ENCODE measurements at regions not wholly inside any gene's neighbourhood (a gene's known extent, or its start where the extent isn't known, plus 50 kb on each side); places are given as distances from the start of the nearest gene placed in this dataset.

DNA sequence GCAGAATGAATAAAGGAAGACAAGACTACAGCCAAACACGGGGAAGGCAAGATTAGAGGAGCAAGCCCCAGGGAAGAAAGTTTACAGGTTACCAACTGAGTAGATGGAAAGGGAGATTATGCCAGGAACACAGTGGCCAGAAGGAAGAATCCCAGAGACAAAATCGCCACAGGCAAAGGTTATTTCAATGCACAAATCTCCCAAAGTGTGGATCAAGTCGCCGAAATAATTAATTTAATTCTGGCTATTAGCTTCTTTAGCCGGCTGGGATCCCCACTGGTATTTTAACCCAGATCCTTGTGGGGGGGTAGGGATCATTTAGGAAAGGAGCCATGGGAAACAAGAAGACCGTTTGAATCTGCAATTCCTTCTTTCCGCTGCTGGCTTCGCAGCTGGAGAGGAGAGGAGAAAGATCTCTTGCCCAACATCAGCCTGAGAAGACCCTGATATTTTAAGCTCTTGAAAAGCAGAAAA lies 171.0 kb downstream of the DHX15 start:
- Mint-ChIP-seq H3K27me3 (ENCODE audit: low read depth in 3 of 3) (peaks cover 0 to 14% (median 5%) of the 10 kb centered on the region in 3 donors), H3K4me1 (no peaks in the 10 kb centered on the region), H3K27ac (no peak overlapping the region), H3K36me3 (no peaks in the 10 kb centered on the region), H3K4me3 (no peak overlapping the region), H3K9me3 (peaks cover 0 to 2% (median 0%) of the 10 kb centered on the region in 7 donors)
- H3K36me3 ChIP-seq (replicated peaks in 1 of 2; ENCODE audit: control insufficient read depth in 1 of 2, insufficient read depth in 2 of 2, low read length in 2 of 2), result no peaks in the 10 kb centered on the region
- intact Hi-C loops (cut with micrococcal nuclease), result no loop called here
- H3K27ac ChIP-seq (ENCODE audit: low read depth in 1 of 2, low read length in 2 of 2), result no peak overlapping the region
- no peaks in the 10 kb centered on the region for H3K4me1 ChIP-seq (ENCODE audit: control insufficient read depth in 1 of 2, insufficient read depth in 2 of 2, low read length in 2 of 2)
- H3K9me3 ChIP-seq (replicated peaks in 1 of 2; ENCODE audit: control insufficient read depth in 1 of 2, insufficient read depth in 1 of 2, low read length in 2 of 2), result no peaks in the 10 kb centered on the region
- H2AFZ ChIP-seq (ENCODE audit: insufficient read depth, low read depth, low read length, poor library complexity, severe bottlenecking), result no peak overlapping the region
- H3K4me2 ChIP-seq (replicated peaks; ENCODE audit: extremely low read depth, low read length, poor library complexity, severe bottlenecking), result no peak overlapping the region
- H4K20me1 ChIP-seq (ENCODE audit: insufficient read depth, low read length), result no peaks in the 10 kb centered on the region
- WGBS (ENCODE audit: insufficient coverage), result 25% methylated on average over 4 of the region's 8 CpGs
- no peak overlapping the region for H3K4me3 ChIP-seq (replicated peaks in 1 of 3; ENCODE audit: low read depth in 2 of 3, low read length in 3 of 3)
- DNase-seq, result no peak
- no peak for TF ChIP-seq CTCF (IDR thresholded peaks at IDR 0.05)
- H3K79me2 ChIP-seq (ENCODE audit: insufficient read depth, low read length), result no peaks in the 10 kb centered on the region
- H3K9ac ChIP-seq (ENCODE audit: insufficient read depth, low read length, poor library complexity, severe bottlenecking), result no peak overlapping the region
- H3K27me3 ChIP-seq (ENCODE audit: control insufficient read depth in 2 of 2, insufficient read depth in 2 of 2, low read length in 2 of 2), result peaks cover 0 to 3% of the 10 kb centered on the region in 2 donors

DNA sequence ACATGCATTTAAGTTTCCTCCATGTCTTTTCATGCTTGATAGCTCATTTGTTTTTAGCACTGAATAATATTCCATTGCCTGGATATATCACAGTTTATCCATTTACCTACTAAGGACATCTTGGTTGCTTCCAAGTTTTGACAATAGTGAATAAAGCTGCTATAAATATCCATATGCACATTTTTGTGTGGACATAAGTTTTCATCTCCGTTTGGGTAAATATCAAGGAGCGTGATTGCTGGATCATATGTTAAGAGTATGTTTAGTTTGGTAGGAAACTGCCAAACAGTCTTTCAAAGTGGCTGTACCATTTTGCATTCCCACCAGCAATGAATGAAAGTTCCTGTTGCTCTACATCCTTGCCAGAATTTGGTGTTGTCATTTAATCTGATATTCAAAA lies 172.5 kb downstream of the DHX15 start:
- Mint-ChIP-seq H3K4me1 (no peaks in the 10 kb centered on the region), H3K36me3 (no peaks in the 10 kb centered on the region), H3K9me3 (peaks cover 0 to 2% (median 0%) of the 10 kb centered on the region in 7 donors), H3K27ac (no peak overlapping the region), H3K4me3 (no peak overlapping the region), H3K27me3 (ENCODE audit: low read depth in 3 of 3) (peaks cover 0 to 14% (median 6%) of the 10 kb centered on the region in 3 donors)
- WGBS (ENCODE audit: insufficient coverage), result no CpG with 5 or more reads among the region's 2 CpGs
- Histone ChIP-seq H2AFZ (ENCODE audit: insufficient read depth, low read depth, low read length, poor library complexity, severe bottlenecking) (no peak overlapping the region), H3K36me3 (replicated peaks in 1 of 2; ENCODE audit: control insufficient read depth in 1 of 2, insufficient read depth in 2 of 2, low read length in 2 of 2) (no peaks in the 10 kb centered on the region), H3K4me3 (replicated peaks in 1 of 3; ENCODE audit: low read depth in 2 of 3, low read length in 3 of 3) (no peak overlapping the region), H3K27me3 (ENCODE audit: control insufficient read depth in 2 of 2, insufficient read depth in 2 of 2, low read length in 2 of 2) (peaks cover 0 to 3% of the 10 kb centered on the region in 2 donors), H3K27ac (ENCODE audit: low read depth in 1 of 2, low read length in 2 of 2) (no peak overlapping the region), H3K4me2 (replicated peaks; ENCODE audit: extremely low read depth, low read length, poor library complexity, severe bottlenecking) (no peak overlapping the region), H3K9me3 (replicated peaks in 1 of 2; ENCODE audit: control insufficient read depth in 1 of 2, insufficient read depth in 1 of 2, low read length in 2 of 2) (no peaks in the 10 kb centered on the region), H3K9ac (ENCODE audit: insufficient read depth, low read length, poor library complexity, severe bottlenecking) (no peak overlapping the region), H3K79me2 (ENCODE audit: insufficient read depth, low read length) (no peaks in the 10 kb centered on the region), H4K20me1 (ENCODE audit: insufficient read depth, low read length) (no peaks in the 10 kb centered on the region), H3K4me1 (ENCODE audit: control insufficient read depth in 1 of 2, insufficient read depth in 2 of 2, low read length in 2 of 2) (no peaks in the 10 kb centered on the region)
- DNase-seq, result no peak
- intact Hi-C loops (cut with micrococcal nuclease), result no loop called here
- no peak for TF ChIP-seq CTCF (IDR thresholded peaks at IDR 0.05)

All from CD14-positive monocyte (primary cell).